SK-N-SH treated with all-trans-retinoic acid at 6 μM for 48 hours (cell line): ENCODE measurements at regions not wholly inside any gene's neighbourhood (a gene's known extent, or its start where the extent isn't known, plus 50 kb on each side); places are given as distances from the start of the nearest gene placed in this dataset.

ENCODE experiments used
- BACH2 ChIP-seq: fragments of 250-450 bp; sonication (Bioruptor Pico); IDR thresholded peaks from 2 replicates; pipeline ENCODE4 v1.9.0; 2021; ENCODE audit warnings: mild to moderate bottlenecking, borderline replicate concordance
- ISL1 ChIP-seq: fragments of 250-450 bp; sonication (Bioruptor Pico); IDR thresholded peaks from 2 replicates; pipeline ENCODE4 v2.1.2; 2022; ENCODE audit warnings: mild to moderate bottlenecking, moderate library complexity
- PPARA ChIP-seq: fragments of 250-450 bp; sonication (Bioruptor Pico); IDR thresholded peaks from 2 replicates; pipeline ENCODE4 v1.5.0; 2020; ENCODE audit warnings: mild to moderate bottlenecking, borderline replicate concordance
- SNAI2 ChIP-seq: fragments of 250-450 bp; sonication (Bioruptor Pico); IDR thresholded peaks from 2 replicates; pipeline ENCODE4 v1.5.0; 2020; ENCODE audit warnings: mild to moderate bottlenecking, moderate library complexity
- TOX ChIP-seq: fragments of 250-450 bp; sonication (Bioruptor Pico); IDR thresholded peaks from 2 replicates; pipeline ENCODE4 v1.8.0; 2021; ENCODE audit warnings: mild to moderate bottlenecking, moderate library complexity, borderline replicate concordance
- ZC3H10 ChIP-seq: fragments of 250-450 bp; sonication (Bioruptor Pico); IDR thresholded peaks from 2 replicates; pipeline ENCODE4 v1.5.1; 2021; ENCODE audit warnings: mild to moderate bottlenecking, moderate library complexity
- ZFP3 ChIP-seq: fragments of 250-450 bp; sonication (Bioruptor Pico); IDR thresholded peaks from 2 replicates; pipeline ENCODE4 v1.5.0; 2020; ENCODE audit warnings: mild to moderate bottlenecking, moderate library complexity
- ZNF565 ChIP-seq: fragments of 450-650 bp; formaldehyde crosslinking; conservative IDR thresholded peaks from 2 replicates; pipeline ENCODE4 v1.5.0; 2020; ENCODE audit warnings: low read depth, mild to moderate bottlenecking, moderate library complexity
- TF ChIP-seq, protein P1 (sequence below): fragments of 250-450 bp; sonication (Bioruptor Pico); IDR thresholded peaks from 2 replicates; pipeline ENCODE4 v1.5.0; 2020; ENCODE audit warnings: mild to moderate bottlenecking, moderate library complexity

DNA sequence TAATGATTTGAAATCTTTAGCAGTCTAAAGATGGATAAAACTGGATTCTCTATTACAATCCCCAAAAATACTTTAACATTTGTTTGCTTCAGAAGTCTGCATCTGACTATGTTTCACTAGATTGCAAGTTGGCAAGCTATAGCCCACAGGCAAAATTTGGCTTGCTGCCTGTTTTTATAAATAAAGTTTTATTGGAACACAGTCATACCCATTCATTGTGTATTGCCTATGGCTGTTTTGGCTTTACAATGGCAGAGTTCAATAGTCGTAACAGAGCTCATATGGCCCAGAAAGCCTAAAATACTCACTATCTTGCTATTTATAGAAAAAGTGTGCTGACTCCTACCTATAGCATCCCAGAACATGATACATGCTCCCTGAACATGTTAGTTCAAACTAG lies 89.0 kb upstream of the GPR141 start:
- TF ChIP-seq TOX (CRISPR knock-in tag) (no peak), ISL1 (no peak), BACH2 (no peak), ZC3H10 (CRISPR knock-in tag) (no peak), SNAI2 (CRISPR knock-in tag) (no peak), PPARA (CRISPR knock-in tag) (no peak), ZNF565 (CRISPR knock-in tag) (no peak), ZFP3 (no peak)
- TF ChIP-seq, protein P1, sequence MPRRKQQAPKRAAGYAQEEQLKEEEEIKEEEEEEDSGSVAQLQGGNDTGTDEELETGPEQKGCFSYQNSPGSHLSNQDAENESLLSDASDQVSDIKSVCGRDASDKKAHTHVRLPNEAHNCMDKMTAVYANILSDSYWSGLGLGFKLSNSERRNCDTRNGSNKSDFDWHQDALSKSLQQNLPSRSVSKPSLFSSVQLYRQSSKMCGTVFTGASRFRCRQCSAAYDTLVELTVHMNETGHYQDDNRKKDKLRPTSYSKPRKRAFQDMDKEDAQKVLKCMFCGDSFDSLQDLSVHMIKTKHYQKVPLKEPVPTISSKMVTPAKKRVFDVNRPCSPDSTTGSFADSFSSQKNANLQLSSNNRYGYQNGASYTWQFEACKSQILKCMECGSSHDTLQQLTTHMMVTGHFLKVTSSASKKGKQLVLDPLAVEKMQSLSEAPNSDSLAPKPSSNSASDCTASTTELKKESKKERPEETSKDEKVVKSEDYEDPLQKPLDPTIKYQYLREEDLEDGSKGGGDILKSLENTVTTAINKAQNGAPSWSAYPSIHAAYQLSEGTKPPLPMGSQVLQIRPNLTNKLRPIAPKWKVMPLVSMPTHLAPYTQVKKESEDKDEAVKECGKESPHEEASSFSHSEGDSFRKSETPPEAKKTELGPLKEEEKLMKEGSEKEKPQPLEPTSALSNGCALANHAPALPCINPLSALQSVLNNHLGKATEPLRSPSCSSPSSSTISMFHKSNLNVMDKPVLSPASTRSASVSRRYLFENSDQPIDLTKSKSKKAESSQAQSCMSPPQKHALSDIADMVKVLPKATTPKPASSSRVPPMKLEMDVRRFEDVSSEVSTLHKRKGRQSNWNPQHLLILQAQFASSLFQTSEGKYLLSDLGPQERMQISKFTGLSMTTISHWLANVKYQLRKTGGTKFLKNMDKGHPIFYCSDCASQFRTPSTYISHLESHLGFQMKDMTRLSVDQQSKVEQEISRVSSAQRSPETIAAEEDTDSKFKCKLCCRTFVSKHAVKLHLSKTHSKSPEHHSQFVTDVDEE (CRISPR knock-in tag): no peak
